ENCODE measurements at regions not wholly inside any gene's neighbourhood (a gene's known extent, or its start where the extent isn't known, plus 50 kb on each side); places are given as distances from the start of the nearest gene placed in this dataset.

- no peaks in the 10 kb centered on the region for H3K36me3 Mint-ChIP-seq (ENCODE audit: low read depth)
Observed at GRCh38 chr5:158020555-158021418, 161.8 kb upstream of the CLINT1 start.

GRCh38 chr5:158017469-158017868, 158.5 kb upstream of the CLINT1 start:
- no peak for TF ChIP-seq CTCF (IDR thresholded peaks at IDR 0.05)
- Mint-ChIP-seq H3K27me3 (ENCODE audit: low read depth) (no peaks in the 10 kb centered on the region), H3K4me3 (ENCODE audit: unreplicated experiment) (no peak overlapping the region), H3K9me3 (ENCODE audit: low read depth) (no peaks in the 10 kb centered on the region), H3K27ac (ENCODE audit: unreplicated experiment) (no peak overlapping the region), H3K4me1 (ENCODE audit: low read depth) (peaks cover 13% of the 10 kb centered on the region), H3K36me3 (ENCODE audit: low read depth) (no peaks in the 10 kb centered on the region)
- DNase-seq (ENCODE audit: low spot score): no peak

More at GRCh38 chr5:158020555-158021418, 161.8 kb upstream of the CLINT1 start:
- H3K4me3 Mint-ChIP-seq (ENCODE audit: unreplicated experiment): no peak overlapping the region
- DNase-seq (ENCODE audit: low spot score): no peak
- H3K27ac Mint-ChIP-seq (ENCODE audit: unreplicated experiment): peak overlapping the region; percentile 38
- H3K27me3 Mint-ChIP-seq (ENCODE audit: low read depth): no peaks in the 10 kb centered on the region
- no peaks in the 10 kb centered on the region for H3K9me3 Mint-ChIP-seq (ENCODE audit: low read depth)
- peaks cover 10% of the 10 kb centered on the region for H3K4me1 Mint-ChIP-seq (ENCODE audit: low read depth)
- TF ChIP-seq CTCF (IDR thresholded peaks at IDR 0.05): no peak

- H3K36me3 Mint-ChIP-seq (ENCODE audit: low read depth): no peaks in the 10 kb centered on the region
- DNase-seq (ENCODE audit: low spot score): no peak
- H3K27me3 Mint-ChIP-seq (ENCODE audit: low read depth): no peaks in the 10 kb centered on the region
- peaks cover 12% of the 10 kb centered on the region for H3K4me1 Mint-ChIP-seq (ENCODE audit: low read depth)
- no peak overlapping the region for H3K27ac Mint-ChIP-seq (ENCODE audit: unreplicated experiment)
- no peak overlapping the region for H3K4me3 Mint-ChIP-seq (ENCODE audit: unreplicated experiment)
- no peak for TF ChIP-seq CTCF (IDR thresholded peaks at IDR 0.05)
- no peaks in the 10 kb centered on the region for H3K9me3 Mint-ChIP-seq (ENCODE audit: low read depth)
Observed at GRCh38 chr5:158014372-158014771, 155.4 kb upstream of the CLINT1 start.

GRCh38 chr5:158013939-158014338, 155.0 kb upstream of the CLINT1 start:
- Mint-ChIP-seq H3K36me3 (ENCODE audit: low read depth) (no peaks in the 10 kb centered on the region), H3K4me1 (ENCODE audit: low read depth) (peaks cover 12% of the 10 kb centered on the region), H3K27me3 (ENCODE audit: low read depth) (no peaks in the 10 kb centered on the region), H3K9me3 (ENCODE audit: low read depth) (no peaks in the 10 kb centered on the region), H3K27ac (ENCODE audit: unreplicated experiment) (no peak overlapping the region), H3K4me3 (ENCODE audit: unreplicated experiment) (no peak overlapping the region)
- DNase-seq (ENCODE audit: low spot score): no peak
- peak; percentile 79 for TF ChIP-seq CTCF (IDR thresholded peaks at IDR 0.05)

GRCh38 chr5:158013303-158013702, 154.4 kb upstream of the CLINT1 start:
- H3K4me1 Mint-ChIP-seq (ENCODE audit: low read depth): peaks cover 12% of the 10 kb centered on the region
- H3K27ac Mint-ChIP-seq (ENCODE audit: unreplicated experiment): no peak overlapping the region
- no peak for TF ChIP-seq CTCF (IDR thresholded peaks at IDR 0.05)
- no peaks in the 10 kb centered on the region for H3K9me3 Mint-ChIP-seq (ENCODE audit: low read depth)
- no peaks in the 10 kb centered on the region for H3K36me3 Mint-ChIP-seq (ENCODE audit: low read depth)
- no peak for DNase-seq (ENCODE audit: low spot score)
- H3K4me3 Mint-ChIP-seq (ENCODE audit: unreplicated experiment): no peak overlapping the region
- no peaks in the 10 kb centered on the region for H3K27me3 Mint-ChIP-seq (ENCODE audit: low read depth)
